Naive thymus-derived CD4-positive, alpha-beta T cell (primary cell): ENCODE measurements at regions not wholly inside any gene's neighbourhood (a gene's known extent, or its start where the extent isn't known, plus 50 kb on each side); places are given as distances from the start of the nearest gene placed in this dataset.
A peak's percentile ranks its signal among the peaks of the same experiment; 100 is the strongest.

Source experiments
- ATAC-seq: fragments of 150-1000 bp; cut with Tn5 transposase; 2 replicates; pipeline ENCODE4 v1.10.0; 2021; ENCODE audit warnings: mild to moderate bottlenecking, moderate library complexity
- CTCF ChIA-PET: fragments of 350-600 bp; sonication (Branson Sonifier 250); formaldehyde crosslinking; loops from one replicate; lab custom pipeline; 2021; ENCODE audit warnings: antibody characterized with exemption; lab: Charles Lee
- POLR2A ChIA-PET: fragments of 350-600 bp; sonication (Branson Sonifier 250); formaldehyde crosslinking; loops from one replicate; lab custom pipeline; 2021; ENCODE audit warnings: antibody characterized with exemption, inconsistent platforms; lab: Charles Lee
- DNase-seq, 9 donors: peaks; one replicate each; pipeline versions ENCODE4 v3.0.0 to v3.0.0-alpha.2; 2020 to 2022; ENCODE audit warnings: mixed read lengths in 1 of 9
- H3K27ac ChIP-seq: one replicate; pipeline ENCODE4 v1.7.0; 2013; ENCODE audit warnings: mild to moderate bottlenecking, low read depth, low read length, moderate library complexity
- H3K27me3 ChIP-seq, 2 donors: one replicate each; pipeline ENCODE4 v1.7.0; 2013; ENCODE audit warnings: low read length in 2 of 2, mild to moderate bottlenecking in 2 of 2, moderate library complexity in 2 of 2; ENCODE audit not compliant: control insufficient read depth in 2 of 2, insufficient read depth in 2 of 2
- H3K36me3 ChIP-seq, 3 experiments: 1 replicate in 2 of 3; 2 replicates in 1 of 3; pipeline ENCODE4 v1.7.0; 2013; ENCODE audit warnings: low read length in 3 of 3, mild to moderate bottlenecking in 3 of 3, moderate library complexity in 1 of 3; ENCODE audit not compliant: insufficient read depth in 3 of 3, control insufficient read depth in 2 of 3
- H3K4me1 ChIP-seq, 2 donors: one replicate each; pipeline ENCODE4 v1.7.0; 2013; ENCODE audit warnings: low read length in 2 of 2, mild to moderate bottlenecking in 2 of 2, moderate library complexity in 1 of 2; ENCODE audit not compliant: control insufficient read depth in 2 of 2, insufficient read depth in 2 of 2
- H3K4me3 ChIP-seq: 2 replicates; pipeline ENCODE4 v1.7.0; 2013; ENCODE audit warnings: mild to moderate bottlenecking, low read length
- H3K9me3 ChIP-seq, 3 experiments: 1 replicate in 2 of 3; 2 replicates in 1 of 3; pipeline ENCODE4 v1.7.0; 2013; ENCODE audit warnings: low read length in 3 of 3; ENCODE audit not compliant: control insufficient read depth in 2 of 3
- H3K27ac Mint-ChIP-seq, 9 donors: one replicate each; pipeline ENCODE4 v1.8.0; 2020 to 2022; ENCODE audit warnings: mixed read lengths in 9 of 9, mild to moderate bottlenecking in 8 of 9, moderate library complexity in 5 of 9, inconsistent platforms in 2 of 9
- H3K27me3 Mint-ChIP-seq, 5 donors: one replicate each; pipeline ENCODE4 v1.8.0; 2021 to 2022; ENCODE audit warnings: mixed read lengths in 5 of 5, mild to moderate bottlenecking in 1 of 5
- H3K36me3 Mint-ChIP-seq, 5 donors: one replicate each; pipeline ENCODE4 v1.8.0; 2020 to 2022; ENCODE audit warnings: mixed read lengths in 5 of 5, mild to moderate bottlenecking in 3 of 5, inconsistent platforms in 1 of 5
- H3K4me1 Mint-ChIP-seq, 7 donors: one replicate each; pipeline ENCODE4 v1.8.0; 2020 to 2022; ENCODE audit warnings: mixed read lengths in 7 of 7, mild to moderate bottlenecking in 3 of 7, inconsistent platforms in 1 of 7
- H3K4me3 Mint-ChIP-seq, 10 donors: one replicate each; pipeline ENCODE4 v1.8.0; 2020 to 2022; ENCODE audit warnings: mild to moderate bottlenecking in 10 of 10, mixed read lengths in 10 of 10, moderate library complexity in 6 of 10, inconsistent platforms in 2 of 10
- H3K9me3 Mint-ChIP-seq, 11 donors: one replicate each; pipeline ENCODE4 v1.8.0; 2020 to 2022; ENCODE audit warnings: mixed read lengths in 11 of 11, mild to moderate bottlenecking in 4 of 11, inconsistent platforms in 1 of 11, moderate library complexity in 1 of 11
- intact Hi-C, 2 donors: fragments of 100-400 bp; cut with micrococcal nuclease; formaldehyde crosslinking; loops; one replicate each; pipeline ENCODE4 v1.15.1; 2023

DNA sequence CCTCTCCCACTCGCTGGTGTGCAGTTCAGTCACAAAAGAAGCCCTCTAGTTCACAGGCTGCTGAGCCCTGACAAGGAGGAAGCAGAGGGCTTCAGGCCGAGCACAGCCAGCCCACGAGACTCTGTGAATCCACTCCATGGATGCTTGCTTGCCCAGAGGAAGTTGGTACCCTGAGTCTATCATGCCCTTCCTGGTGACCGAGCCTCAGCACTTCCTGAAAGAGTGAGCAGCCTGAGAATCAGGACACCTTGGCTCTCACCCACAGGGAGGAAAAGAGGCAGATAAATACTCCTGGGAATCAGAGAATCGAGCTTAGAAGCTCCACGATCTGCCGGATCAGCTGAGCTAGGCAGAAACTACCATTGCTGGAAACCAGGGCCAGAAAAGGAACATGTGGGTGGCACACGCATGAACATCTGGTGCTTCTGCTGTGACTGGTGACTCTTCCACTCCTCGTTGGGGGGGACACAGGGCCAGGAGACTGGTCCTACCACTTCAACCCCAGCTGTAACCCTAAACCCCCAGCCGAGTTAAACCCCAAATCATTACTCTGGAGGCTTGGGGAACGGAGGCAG lies 376.3 kb upstream of the CAMK1G start:
- ChIA-PET CTCF (interaction anchor here (0.7 kb wide), 1 partner anchor 26 kb away, joined by 3 read pairs; no protein-coding TSS in a partner anchor), POLR2A (no interaction called here)
- Histone ChIP-seq H3K9me3 (no peaks in the 10 kb centered on the region), H3K36me3 (no peaks in the 10 kb centered on the region), H3K4me1 (no peaks in the 10 kb centered on the region), H3K27ac (no peak overlapping the region), H3K4me3 (no peak overlapping the region), H3K27me3 (peaks cover 0 to 5% of the 10 kb centered on the region in 2 donors)
- intact Hi-C loops: no loop called here
- Mint-ChIP-seq H3K4me1 (peaks cover 0 to 9% (median 4%) of the 10 kb centered on the region in 7 donors), H3K4me3 (peak overlapping the region in 3 of 10 donors; percentile 21 to 58 (median 28)), H3K27me3 (peaks cover 54 to 69% (median 62%) of the 10 kb centered on the region in 5 donors), H3K36me3 (no peaks in the 10 kb centered on the region), H3K9me3 (peaks cover 0 to 2% (median 0%) of the 10 kb centered on the region in 11 donors), H3K27ac (no peak overlapping the region)
- no peak for DNase-seq
- ATAC-seq: no peak

DNA sequence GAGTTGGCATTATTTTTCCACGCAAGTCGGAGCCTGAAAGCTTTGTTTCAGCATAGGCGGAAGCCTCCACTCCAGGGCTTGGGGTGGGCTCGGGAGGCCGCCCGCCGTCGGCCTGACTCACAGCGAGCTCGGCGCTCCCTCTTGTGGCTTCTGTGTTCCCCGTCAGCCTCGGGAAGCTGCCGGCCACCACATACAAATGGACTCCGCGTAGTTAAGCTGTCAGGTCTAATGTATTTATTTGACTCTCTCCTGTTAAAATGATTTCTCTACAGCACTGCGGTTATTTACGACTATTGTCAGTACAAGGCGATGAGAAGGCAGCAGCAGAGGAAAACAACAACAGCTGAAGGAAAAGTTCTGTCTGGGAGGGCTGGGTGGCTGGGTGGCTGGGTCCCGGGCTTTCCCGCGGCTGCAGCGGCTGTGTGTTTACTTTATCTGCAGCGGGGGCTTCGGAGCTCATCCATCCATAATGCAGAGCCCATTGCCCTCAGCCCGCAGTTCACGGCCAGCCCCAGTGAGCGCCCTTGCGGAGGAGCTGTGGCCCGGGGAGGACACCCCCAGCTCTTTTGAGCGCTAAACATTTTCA lies 375.7 kb upstream of the CAMK1G start:
- Histone ChIP-seq H3K4me3 (no peak overlapping the region), H3K9me3 (no peaks in the 10 kb centered on the region), H3K36me3 (no peaks in the 10 kb centered on the region), H3K27ac (no peak overlapping the region), H3K27me3 (peaks cover 0 to 5% of the 10 kb centered on the region in 2 donors), H3K4me1 (no peaks in the 10 kb centered on the region)
- Mint-ChIP-seq H3K27ac (no peak overlapping the region), H3K4me1 (peaks cover 0 to 9% (median 4%) of the 10 kb centered on the region in 7 donors), H3K36me3 (no peaks in the 10 kb centered on the region), H3K9me3 (peaks cover 0 to 2% (median 0%) of the 10 kb centered on the region in 11 donors), H3K27me3 (peaks cover 55 to 69% (median 66%) of the 10 kb centered on the region in 5 donors), H3K4me3 (peak overlapping the region in 9 of 10 donors; percentile 10 to 58 (median 45))
- CTCF ChIA-PET: interaction anchor here (0.7 kb wide), 1 partner anchor 25 kb away, joined by 3 read pairs; no protein-coding TSS in a partner anchor
- ATAC-seq: no peak
- DNase-seq: no peak
- POLR2A ChIA-PET: no interaction called here
- intact Hi-C loops: no loop called here

DNA sequence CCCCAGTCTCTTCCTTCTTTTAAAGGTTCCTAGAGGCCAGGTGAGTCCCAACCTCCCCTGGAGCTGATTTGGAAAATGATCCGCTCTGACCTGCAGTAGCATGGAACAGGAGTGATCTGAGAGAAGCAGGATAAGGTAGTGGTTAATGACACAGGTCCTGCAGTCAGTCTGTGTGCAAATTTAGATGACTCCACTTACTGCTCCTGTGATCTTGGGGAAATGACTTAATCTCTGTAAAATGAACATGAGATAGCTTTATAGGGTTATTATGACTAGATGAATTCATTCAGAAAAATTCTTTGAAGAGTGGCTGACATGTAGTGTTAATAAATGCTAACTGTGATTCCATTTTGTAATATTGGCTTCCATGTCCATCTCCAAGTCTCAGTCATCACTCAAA lies 374.9 kb upstream of the CAMK1G start:
- H3K27ac Mint-ChIP-seq: no peak overlapping the region
- intact Hi-C loops: no loop called here
- peaks cover 0 to 9% (median 4%) of the 10 kb centered on the region in 7 donors for H3K4me1 Mint-ChIP-seq
- Histone ChIP-seq H3K4me1 (no peaks in the 10 kb centered on the region), H3K9me3 (no peaks in the 10 kb centered on the region), H3K36me3 (no peaks in the 10 kb centered on the region), H3K4me3 (no peak overlapping the region), H3K27ac (no peak overlapping the region), H3K27me3 (peaks cover 0 to 5% of the 10 kb centered on the region in 2 donors)
- no peaks in the 10 kb centered on the region for H3K36me3 Mint-ChIP-seq
- CTCF ChIA-PET: no interaction called here
- peaks cover 53 to 69% (median 66%) of the 10 kb centered on the region in 5 donors for H3K27me3 Mint-ChIP-seq
- H3K4me3 Mint-ChIP-seq: no peak overlapping the region
- POLR2A ChIA-PET: no interaction called here
- ATAC-seq (no peak), DNase-seq (no peak)
- peaks cover 0 to 2% (median 0%) of the 10 kb centered on the region in 11 donors for H3K9me3 Mint-ChIP-seq

DNA sequence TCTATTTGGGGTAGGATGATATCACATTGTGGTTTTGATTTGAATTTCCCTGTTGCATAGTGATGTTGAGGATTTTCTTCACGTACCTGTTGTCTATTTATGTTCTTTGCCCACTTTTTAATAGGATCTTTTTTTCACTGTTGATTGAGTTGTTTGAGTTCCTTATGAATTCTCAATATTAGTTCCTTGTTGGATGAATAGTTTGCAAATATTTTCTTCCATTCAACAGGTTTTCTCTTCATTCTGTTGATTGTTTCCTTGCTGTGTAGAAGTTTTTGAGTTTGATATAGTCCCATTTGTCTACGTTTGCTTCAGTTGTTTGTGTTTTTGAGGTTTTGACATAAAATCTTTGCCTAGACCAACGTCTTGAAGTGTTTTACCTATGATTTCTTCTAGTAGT lies 369.5 kb upstream of the CAMK1G start:
- Histone ChIP-seq H3K4me3 (no peak overlapping the region), H3K27me3 (peaks cover 0 to 2% of the 10 kb centered on the region in 2 donors), H3K27ac (no peak overlapping the region), H3K36me3 (no peaks in the 10 kb centered on the region), H3K9me3 (peaks cover 0 to 7% (median 0%) of the 10 kb centered on the region in 3 experiments), H3K4me1 (no peaks in the 10 kb centered on the region)
- ChIA-PET POLR2A (no interaction called here), CTCF (no interaction called here)
- peaks cover 2 to 13% (median 8%) of the 10 kb centered on the region in 11 donors for H3K9me3 Mint-ChIP-seq
- no peaks in the 10 kb centered on the region for H3K4me1 Mint-ChIP-seq
- no peak for ATAC-seq
- no peak overlapping the region for H3K27ac Mint-ChIP-seq
- H3K4me3 Mint-ChIP-seq: no peak overlapping the region
- no peak for DNase-seq
- H3K36me3 Mint-ChIP-seq: peaks cover 0 to 4% (median 0%) of the 10 kb centered on the region in 5 donors
- H3K27me3 Mint-ChIP-seq: peaks cover 33 to 53% (median 47%) of the 10 kb centered on the region in 5 donors
- intact Hi-C loops: no loop called here

DNA sequence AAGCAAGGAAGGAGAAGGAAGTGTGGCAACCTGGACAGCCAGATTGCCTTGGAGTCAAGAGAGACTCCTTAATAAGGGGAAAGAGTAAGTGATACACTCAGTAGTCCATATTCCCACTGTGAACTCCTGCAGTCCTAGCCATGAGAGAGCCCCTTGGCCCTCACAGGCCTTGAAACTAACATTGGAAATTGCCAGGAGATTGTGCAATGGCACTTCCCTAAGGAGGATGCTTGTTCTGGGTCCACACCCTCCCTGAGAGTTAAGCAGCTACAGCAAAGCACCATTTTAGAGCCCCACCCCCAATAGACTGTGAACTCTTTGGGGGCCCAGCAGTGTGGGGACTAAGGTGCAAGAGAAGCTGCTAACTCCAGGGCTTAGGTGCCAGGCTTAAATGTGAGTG lies 367.7 kb upstream of the CAMK1G start:
- no peak overlapping the region for H3K4me3 Mint-ChIP-seq
- DNase-seq: no peak
- POLR2A ChIA-PET: no interaction called here
- no peaks in the 10 kb centered on the region for H3K4me1 Mint-ChIP-seq
- no peak for ATAC-seq
- Histone ChIP-seq H3K36me3 (no peaks in the 10 kb centered on the region), H3K4me1 (no peaks in the 10 kb centered on the region), H3K27me3 (no peaks in the 10 kb centered on the region), H3K4me3 (no peak overlapping the region), H3K9me3 (peaks cover 0 to 7% (median 0%) of the 10 kb centered on the region in 3 experiments), H3K27ac (no peak overlapping the region)
- H3K27me3 Mint-ChIP-seq: peaks cover 18 to 34% (median 31%) of the 10 kb centered on the region in 5 donors
- CTCF ChIA-PET: no interaction called here
- H3K9me3 Mint-ChIP-seq: peaks cover 2 to 13% (median 8%) of the 10 kb centered on the region in 11 donors
- intact Hi-C loops: no loop called here
- H3K27ac Mint-ChIP-seq: no peak overlapping the region
- peaks cover 0 to 4% (median 0%) of the 10 kb centered on the region in 5 donors for H3K36me3 Mint-ChIP-seq

DNA sequence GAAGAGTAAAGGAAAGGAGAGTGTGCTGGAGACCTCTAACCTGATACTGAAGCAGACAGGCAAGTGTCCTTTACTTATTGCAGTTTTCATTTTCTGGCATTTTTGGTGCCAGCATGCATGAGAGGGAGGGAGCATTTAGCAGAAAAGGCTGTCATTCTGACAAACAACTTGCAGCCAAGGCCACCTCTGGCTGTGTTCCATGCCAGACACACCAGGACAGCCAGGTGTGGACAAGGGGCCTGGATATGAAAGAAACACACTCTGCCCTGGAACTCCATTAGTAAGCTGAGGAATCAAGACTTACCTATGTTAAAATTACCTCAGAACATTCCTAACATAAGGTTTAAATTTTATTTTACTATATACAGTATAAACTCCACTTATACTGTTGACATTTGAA lies 365.4 kb upstream of the CAMK1G start:
- H3K4me1 ChIP-seq: no peaks in the 10 kb centered on the region
- no peak for ATAC-seq
- POLR2A ChIA-PET: no interaction called here
- no peak overlapping the region for H3K27ac Mint-ChIP-seq
- no peak overlapping the region for H3K4me3 Mint-ChIP-seq
- H3K27ac ChIP-seq: no peak overlapping the region
- no peaks in the 10 kb centered on the region for H3K36me3 ChIP-seq
- CTCF ChIA-PET: no interaction called here
- no peak for DNase-seq
- no peaks in the 10 kb centered on the region for H3K4me1 Mint-ChIP-seq
- no peak overlapping the region for H3K4me3 ChIP-seq
- peaks cover 2 to 13% (median 8%) of the 10 kb centered on the region in 11 donors for H3K9me3 Mint-ChIP-seq
- H3K27me3 Mint-ChIP-seq: peaks cover 9 to 43% (median 35%) of the 10 kb centered on the region in 5 donors
- peaks cover 0 to 7% (median 0%) of the 10 kb centered on the region in 3 experiments for H3K9me3 ChIP-seq
- H3K27me3 ChIP-seq: no peaks in the 10 kb centered on the region
- intact Hi-C loops: no loop called here
- H3K36me3 Mint-ChIP-seq: peaks cover 0 to 4% (median 0%) of the 10 kb centered on the region in 5 donors
